GM23248 (cell line): ENCODE measurements at regions not wholly inside any gene's neighbourhood (a gene's known extent, or its start where the extent isn't known, plus 50 kb on each side); places are given as distances from the start of the nearest gene placed in this dataset.

Source experiments
- DNase-seq: peaks from one replicate; pipeline ENCODE4 v3.0.0-alpha.2; 2015
- H2AFZ ChIP-seq: fragments of 200-600 bp; sonication (generic); 2 replicates; pipeline ENCODE4 v1.6.1; 2016; ENCODE audit warnings: antibody characterized with exemption
- H3F3A ChIP-seq: fragments of 200-600 bp; sonication (generic); 2 replicates; pipeline ENCODE4 v1.6.1; 2016; ENCODE audit warnings: mild to moderate bottlenecking, antibody characterized with exemption, mixed run types; ENCODE audit not compliant: insufficient read depth
- H3K27ac ChIP-seq: fragments of 200-600 bp; sonication (generic); 2 replicates; pipeline ENCODE4 v1.5.1; 2016; ENCODE audit warnings: mild to moderate bottlenecking
- H3K27me3 ChIP-seq: fragments of 200-600 bp; sonication (generic); replicated peaks from 2 replicates; pipeline ENCODE4 v1.6.1; 2016; ENCODE audit warnings: mild to moderate bottlenecking; ENCODE audit not compliant: insufficient read depth
- H3K36me3 ChIP-seq: fragments of 200-600 bp; sonication (generic); 2 replicates; pipeline ENCODE4 v1.6.1; 2016; ENCODE audit warnings: low read depth, mild to moderate bottlenecking
- H3K4me1 ChIP-seq: fragments of 200-600 bp; sonication (generic); 2 replicates; pipeline ENCODE4 v1.6.1; 2016; ENCODE audit warnings: mild to moderate bottlenecking; ENCODE audit not compliant: insufficient read depth
- H3K4me2 ChIP-seq: fragments of 200-600 bp; sonication (generic); one replicate; pipeline ENCODE4 v1.6.1; 2016; ENCODE audit warnings: mild to moderate bottlenecking; ENCODE audit not compliant: unreplicated experiment
- H3K4me3 ChIP-seq: fragments of 200-600 bp; sonication (generic); 2 replicates; pipeline ENCODE4 v1.5.1; 2016; ENCODE audit warnings: mild to moderate bottlenecking
- H3K79me2 ChIP-seq: fragments of 200-600 bp; sonication (generic); 2 replicates; pipeline ENCODE4 v1.6.1; 2016; ENCODE audit warnings: mild to moderate bottlenecking; ENCODE audit not compliant: insufficient read depth
- H3K9ac ChIP-seq: fragments of 200-600 bp; sonication (generic); 2 replicates; pipeline ENCODE4 v1.6.1; 2016; ENCODE audit warnings: mild to moderate bottlenecking
- H3K9me2 ChIP-seq: fragments of 200-600 bp; sonication (generic); 2 replicates; pipeline ENCODE4 v1.6.1; 2016; ENCODE audit warnings: mixed run types, mild to moderate bottlenecking, moderate library complexity; ENCODE audit not compliant: insufficient read depth
- H3K9me3 ChIP-seq: fragments of 200-600 bp; sonication (generic); one replicate; pipeline ENCODE4 v1.6.1; 2017; ENCODE audit warnings: low read depth
- H4K20me1 ChIP-seq: fragments of 200-600 bp; sonication (generic); 2 replicates; pipeline ENCODE4 v1.6.0; 2016; ENCODE audit not compliant: insufficient read depth
- EZH2 ChIP-seq: fragments of 200-600 bp; sonication (generic); IDR thresholded peaks from 2 replicates; pipeline ENCODE4 v1.6.1; 2018; ENCODE audit warnings: antibody characterized with exemption, mild to moderate bottlenecking; ENCODE audit not compliant: insufficient read depth, poor library complexity, severe bottlenecking
- EZH2phosphoT487 ChIP-seq: fragments of 200-600 bp; sonication (generic); IDR thresholded peaks from 2 replicates; pipeline ENCODE4 v1.6.1; 2018; ENCODE audit warnings: antibody characterized with exemption, moderate library complexity, mild to moderate bottlenecking, low read depth; ENCODE audit not compliant: insufficient read depth
- WGBS, 2 experiments: methylation state at CpG; one replicate each; pipeline ENCODE4 v1.1.6; 2015 to 2017; ENCODE audit warnings: low lambda C conversion rate in 2 of 2, low coverage in 1 of 2; ENCODE audit errors: missing lambda C conversion rate in 2 of 2; 5-methylcytosine and 5-hydroxymethylcytosine counted together
- in situ Hi-C: fragments of 300-500 bp; cut with MboI; formaldehyde crosslinking; loops from 2 replicates; pipeline ENCODE4 v1.15.0; 2020

DNA sequence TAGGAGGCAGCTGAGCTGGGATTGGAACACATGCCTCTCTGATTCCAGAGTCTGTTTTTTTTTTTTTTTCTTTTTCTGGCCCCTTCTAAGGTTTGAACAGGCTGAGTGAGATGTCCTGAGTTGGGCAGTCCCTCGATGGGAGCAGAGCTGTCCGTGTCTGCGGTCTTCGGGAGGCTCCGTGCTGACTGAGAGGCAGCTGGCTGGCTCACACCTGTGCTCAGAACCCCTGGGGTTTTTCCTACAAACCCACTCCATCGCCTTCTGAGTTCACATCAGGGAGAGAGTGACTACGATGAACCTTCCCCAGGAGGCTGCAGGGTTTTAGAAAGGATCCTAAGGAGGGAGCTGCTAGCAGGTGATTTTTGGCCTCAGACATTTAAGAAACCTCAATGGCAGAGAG lies 92.5 kb downstream of the IRF8 start:
- no peaks in the 10 kb centered on the region for H3K79me2 ChIP-seq
- in situ Hi-C loops, result no loop called here
- H3K9ac ChIP-seq, result no peak overlapping the region
- H2AFZ ChIP-seq, result no peak overlapping the region
- H3K4me3 ChIP-seq, result no peak overlapping the region
- H3K27ac ChIP-seq, result no peak overlapping the region
- peaks cover 96% of the 10 kb centered on the region for H3K27me3 ChIP-seq
- DNase-seq, result no peak
- no peak overlapping the region for H3K4me2 ChIP-seq
- 60 to 74% methylated on average over 6 to 7 of the region's 7 CpGs for WGBS, 2 experiments
- H4K20me1 ChIP-seq, result no peaks in the 10 kb centered on the region
- no peaks in the 10 kb centered on the region for H3K9me2 ChIP-seq
- H3F3A ChIP-seq, result no peaks in the 10 kb centered on the region
- no peaks in the 10 kb centered on the region for H3K9me3 ChIP-seq
- no peaks in the 10 kb centered on the region for H3K36me3 ChIP-seq
- no peak for TF ChIP-seq EZH2phosphoT487
- no peak for TF ChIP-seq EZH2
- H3K4me1 ChIP-seq, result no peaks in the 10 kb centered on the region

DNA sequence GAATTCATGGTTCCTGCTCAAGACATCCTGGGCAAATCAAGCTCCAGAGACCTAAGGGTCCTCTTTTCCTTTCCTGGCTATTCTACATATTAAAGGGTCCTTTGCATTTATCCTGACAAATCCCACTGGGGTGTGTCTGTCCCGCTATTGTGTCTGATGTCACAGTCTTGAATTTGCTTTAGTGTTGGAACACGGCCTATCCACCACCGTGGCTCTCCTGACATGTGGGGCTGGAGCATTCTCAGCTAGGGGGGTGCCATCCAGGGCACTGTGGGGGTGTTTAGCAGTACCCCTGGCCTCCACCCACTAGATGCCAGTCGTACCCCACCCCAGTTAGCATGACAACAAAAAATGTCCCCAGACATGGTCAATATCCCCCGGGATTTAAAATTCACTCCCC lies 92.9 kb downstream of the IRF8 start:
- Histone ChIP-seq H3K27ac (no peak overlapping the region), H3K9me2 (no peaks in the 10 kb centered on the region), H3K36me3 (no peaks in the 10 kb centered on the region), H3F3A (no peaks in the 10 kb centered on the region), H3K27me3 (peaks cover 96% of the 10 kb centered on the region), H3K4me1 (no peaks in the 10 kb centered on the region), H4K20me1 (no peaks in the 10 kb centered on the region), H3K9me3 (no peaks in the 10 kb centered on the region), H3K4me2 (no peak overlapping the region), H2AFZ (no peak overlapping the region), H3K9ac (no peak overlapping the region), H3K4me3 (no peak overlapping the region), H3K79me2 (no peaks in the 10 kb centered on the region)
- no peak for TF ChIP-seq EZH2
- no peak for TF ChIP-seq EZH2phosphoT487
- no peak for DNase-seq
- 53 to 57% methylated on average over 5 of the region's 5 CpGs for WGBS, 2 experiments
- in situ Hi-C loops, result no loop called here

DNA sequence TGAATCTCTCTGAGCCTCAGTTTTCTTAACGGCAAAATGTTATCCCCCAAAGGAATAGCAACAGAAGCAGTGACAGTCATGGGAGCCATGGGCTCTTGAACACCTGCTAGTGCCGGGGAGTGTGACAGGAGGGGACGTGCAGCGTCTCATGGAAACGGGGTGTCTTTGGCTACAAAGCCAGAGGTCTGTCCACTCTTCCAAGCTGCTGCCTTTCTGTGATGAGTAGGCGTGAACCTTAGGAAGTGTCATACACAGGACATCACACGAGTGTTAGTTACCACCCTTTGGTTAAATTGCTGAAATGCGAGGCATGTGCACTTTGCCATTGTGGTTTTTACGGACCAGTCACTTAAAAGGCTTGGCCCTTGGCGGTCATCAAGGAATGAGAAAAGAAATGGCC lies 93.4 kb downstream of the IRF8 start:
- in situ Hi-C loops, result no loop called here
- peaks cover 96% of the 10 kb centered on the region for H3K27me3 ChIP-seq
- no peak overlapping the region for H3K27ac ChIP-seq
- H3K9me2 ChIP-seq, result no peaks in the 10 kb centered on the region
- no peak for TF ChIP-seq EZH2phosphoT487
- TF ChIP-seq EZH2, result no peak
- no peaks in the 10 kb centered on the region for H3F3A ChIP-seq
- H3K36me3 ChIP-seq, result no peaks in the 10 kb centered on the region
- no peak overlapping the region for H2AFZ ChIP-seq
- no peaks in the 10 kb centered on the region for H3K4me1 ChIP-seq
- DNase-seq, result no peak
- no peaks in the 10 kb centered on the region for H4K20me1 ChIP-seq
- H3K4me3 ChIP-seq, result no peak overlapping the region
- H3K79me2 ChIP-seq, result no peaks in the 10 kb centered on the region
- H3K9me3 ChIP-seq, result no peaks in the 10 kb centered on the region
- no peak overlapping the region for H3K4me2 ChIP-seq
- H3K9ac ChIP-seq, result no peak overlapping the region
- 56 to 62% methylated on average over 10 of the region's 10 CpGs for WGBS, 2 experiments

DNA sequence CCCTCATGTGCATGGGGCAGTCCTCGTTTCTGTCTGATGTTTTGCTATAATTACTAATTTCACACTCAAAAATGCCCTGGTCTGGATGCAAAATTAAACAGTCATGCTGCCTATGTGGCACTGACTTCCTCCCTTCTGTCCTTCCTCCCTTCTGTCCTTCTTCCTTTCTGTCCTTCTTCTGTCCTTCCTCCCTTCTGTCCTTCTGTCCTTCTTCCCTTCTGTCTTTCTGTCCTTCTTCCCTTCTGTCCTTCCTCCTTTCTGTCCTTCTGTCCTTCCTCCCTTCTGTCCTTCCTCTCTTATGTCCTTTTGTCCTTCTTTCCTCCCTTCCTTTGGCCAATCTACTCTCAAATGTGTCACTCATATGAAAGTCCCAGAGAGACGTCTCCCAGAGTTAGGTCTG lies 93.8 kb downstream of the IRF8 start:
- no peak overlapping the region for H3K4me2 ChIP-seq
- 34 to 37% methylated on average over 2 of the region's 2 CpGs for WGBS, 2 experiments
- no peaks in the 10 kb centered on the region for H3K36me3 ChIP-seq
- no peak for TF ChIP-seq EZH2phosphoT487
- TF ChIP-seq EZH2, result no peak
- H3K79me2 ChIP-seq, result no peaks in the 10 kb centered on the region
- H2AFZ ChIP-seq, result no peak overlapping the region
- peaks cover 99% of the 10 kb centered on the region for H3K27me3 ChIP-seq
- no peak for DNase-seq
- in situ Hi-C loops, result no loop called here
- no peaks in the 10 kb centered on the region for H3F3A ChIP-seq
- H3K9me3 ChIP-seq, result no peaks in the 10 kb centered on the region
- H3K4me3 ChIP-seq, result no peak overlapping the region
- H3K27ac ChIP-seq, result no peak overlapping the region
- no peaks in the 10 kb centered on the region for H3K4me1 ChIP-seq
- H4K20me1 ChIP-seq, result no peaks in the 10 kb centered on the region
- H3K9me2 ChIP-seq, result no peaks in the 10 kb centered on the region
- no peak overlapping the region for H3K9ac ChIP-seq
